GM19455 (cell line): ENCODE measurements at regions not wholly inside any gene's neighbourhood (a gene's known extent, or its start where the extent isn't known, plus 50 kb on each side); places are given as distances from the start of the nearest gene placed in this dataset.
A peak's percentile ranks its signal among the peaks of the same experiment; 100 is the strongest.

ENCODE experiments used
- ATAC-seq: cut with Tn5 transposase; IDR thresholded peaks from one replicate; pipeline ENCODE4 v1.9.1; 2021; ENCODE audit not compliant: unreplicated experiment

DNA sequence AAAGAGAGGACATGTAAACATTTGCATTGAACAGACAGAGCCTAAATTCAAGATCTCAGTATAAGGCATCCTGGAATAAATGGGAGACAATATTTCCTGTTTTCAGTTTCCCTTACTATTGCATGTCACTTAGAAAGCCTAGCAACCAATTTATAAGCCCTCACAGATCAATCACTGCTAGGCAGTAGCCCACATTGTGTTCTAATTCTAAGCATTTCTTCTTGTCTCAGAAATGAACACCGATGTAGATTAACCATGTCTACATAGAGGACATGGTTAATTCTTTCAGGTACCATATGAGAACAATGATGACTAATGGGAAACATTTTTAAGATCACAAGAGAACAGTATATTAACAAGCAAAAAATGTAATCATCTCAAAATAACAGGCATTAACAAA lies 79.6 kb upstream of the HMHB1 start:
- ATAC-seq, result no peak

DNA sequence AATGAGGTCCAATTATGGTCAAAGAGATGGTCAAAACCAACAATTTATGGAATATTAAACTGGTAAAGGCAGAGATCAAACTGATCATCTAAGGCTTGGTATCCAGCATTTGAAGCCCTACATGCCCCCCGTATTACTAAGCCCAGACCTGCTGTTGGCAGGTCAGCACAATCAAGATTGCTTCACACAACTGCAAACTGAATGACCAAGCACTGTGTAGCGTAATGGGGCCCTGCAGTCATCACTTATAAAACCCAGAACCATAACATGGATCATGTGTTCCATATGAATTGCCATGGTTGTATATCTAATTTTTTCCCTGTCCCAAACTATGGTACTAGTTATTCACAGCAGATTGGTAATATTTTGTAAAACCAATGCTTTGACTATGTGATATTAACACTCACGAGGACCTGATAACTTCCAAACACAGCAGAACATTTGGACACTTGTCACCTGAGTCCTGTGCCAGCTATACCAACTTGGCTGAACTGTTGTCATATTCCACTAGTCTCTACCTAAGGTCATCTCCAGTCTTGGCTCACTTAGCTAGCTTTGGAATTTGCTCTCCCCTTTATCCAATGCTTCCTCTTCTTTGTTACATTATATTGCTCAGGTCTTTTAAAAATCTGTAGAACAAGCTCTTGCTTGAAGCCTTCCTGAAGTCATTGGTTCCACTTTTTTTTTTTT lies 81.7 kb upstream of the HMHB1 start:
- no peak for ATAC-seq

DNA sequence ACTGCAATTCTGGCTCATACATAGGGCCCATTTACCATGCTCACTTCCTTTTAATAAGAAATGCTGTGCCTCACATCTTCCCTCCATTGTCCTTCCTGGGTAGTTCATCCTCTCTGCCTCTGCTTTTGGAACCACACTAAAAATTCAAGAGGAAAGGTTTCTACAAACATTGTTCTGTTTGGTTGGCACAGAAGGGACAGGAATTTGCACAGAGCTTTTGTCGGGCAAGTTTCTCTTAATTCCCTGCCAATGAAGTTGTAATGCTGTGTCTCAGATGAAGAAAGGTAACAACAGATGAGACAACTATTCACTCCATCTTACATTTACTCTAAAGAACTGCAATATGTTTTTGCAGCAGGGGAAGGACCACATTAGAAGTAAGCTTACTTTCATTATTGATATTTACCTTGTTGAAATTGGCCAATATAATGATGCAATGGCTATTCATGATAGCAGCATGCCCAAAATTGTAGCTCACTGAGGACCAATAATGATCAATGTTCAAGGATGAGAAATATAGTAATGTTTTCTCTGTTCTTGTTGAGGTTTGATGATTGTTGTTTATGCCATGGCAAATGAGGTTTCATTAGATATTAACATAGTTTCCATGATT lies 82.5 kb upstream of the HMHB1 start:
- no peak for ATAC-seq

DNA sequence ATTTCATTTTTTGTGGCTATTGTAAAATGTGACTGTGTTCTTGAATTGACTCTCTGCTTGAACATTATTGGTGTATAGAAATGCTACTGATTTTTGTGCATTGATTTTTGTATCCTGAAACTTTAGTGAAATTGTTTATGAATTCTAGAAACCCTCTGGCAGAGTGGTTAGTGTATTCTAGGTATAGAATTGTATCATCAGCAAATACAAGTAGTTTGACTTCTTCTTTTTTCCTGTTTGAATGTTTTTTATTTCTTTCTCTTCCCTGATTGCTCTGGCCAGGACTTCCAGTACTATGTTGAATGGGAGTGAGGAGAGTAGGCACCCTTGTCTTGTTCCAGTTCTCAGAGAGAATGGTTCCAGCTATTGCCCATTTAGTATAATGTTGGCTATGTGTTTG lies 88.8 kb upstream of the HMHB1 start:
- ATAC-seq, result no peak

DNA sequence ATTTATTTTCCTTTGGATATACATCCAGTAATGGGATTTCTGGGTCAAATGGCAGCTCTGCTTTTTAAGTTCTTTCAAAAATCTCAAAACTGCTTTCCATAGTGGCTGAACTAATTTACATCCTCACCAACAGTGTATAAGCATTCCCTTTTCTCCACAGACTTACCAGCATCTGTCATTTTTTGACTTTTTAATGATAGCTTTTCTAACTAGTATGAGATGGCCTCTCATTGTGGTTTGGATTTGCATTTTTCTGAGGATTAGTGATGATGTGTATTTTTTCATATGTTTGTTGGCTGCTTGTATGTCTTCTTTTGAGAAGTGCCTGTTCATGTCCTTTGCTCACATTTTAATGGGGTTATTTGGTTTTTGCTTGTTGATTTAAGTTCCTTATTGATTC lies 90.0 kb upstream of the HMHB1 start:
- no peak for ATAC-seq

DNA sequence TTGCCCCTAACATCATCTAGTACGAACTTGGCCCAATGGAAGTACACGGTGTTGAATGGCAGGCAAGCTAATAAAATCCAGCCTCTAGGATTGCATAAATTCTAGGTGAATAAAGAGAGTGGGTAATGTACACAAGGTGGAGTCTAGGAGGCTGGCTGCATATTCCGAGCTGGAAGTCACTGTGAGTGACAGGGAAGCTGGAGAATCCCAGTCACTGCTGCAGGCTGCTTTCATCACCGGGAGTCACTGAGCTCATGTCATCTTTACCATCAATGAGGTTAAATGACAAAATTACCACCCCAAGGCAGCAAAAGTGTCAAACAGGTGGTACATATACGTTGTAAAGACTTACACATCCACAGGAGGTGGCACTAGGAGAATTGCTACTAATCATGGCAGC lies 91.3 kb upstream of the HMHB1 start:
- no peak for ATAC-seq

DNA sequence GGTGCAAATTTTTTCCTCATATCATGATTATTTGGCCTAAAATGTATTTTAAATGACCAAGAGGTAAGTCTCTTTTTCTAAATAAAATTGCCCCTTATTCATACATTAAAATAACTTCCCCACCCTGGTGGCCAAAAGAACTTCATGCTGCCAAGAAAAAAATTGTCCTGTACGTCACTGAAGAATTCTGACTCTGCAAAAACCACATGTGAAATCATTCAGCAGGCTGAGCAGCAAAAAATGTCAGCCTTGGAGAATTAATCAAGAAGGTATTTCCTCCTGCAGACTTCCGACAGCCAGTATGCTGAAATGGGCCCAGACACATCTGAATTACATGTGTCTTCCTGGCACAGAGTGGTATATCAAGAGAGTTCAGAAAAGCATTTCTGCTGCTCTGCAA lies 94.6 kb upstream of the HMHB1 start:
- ATAC-seq, result no peak

DNA sequence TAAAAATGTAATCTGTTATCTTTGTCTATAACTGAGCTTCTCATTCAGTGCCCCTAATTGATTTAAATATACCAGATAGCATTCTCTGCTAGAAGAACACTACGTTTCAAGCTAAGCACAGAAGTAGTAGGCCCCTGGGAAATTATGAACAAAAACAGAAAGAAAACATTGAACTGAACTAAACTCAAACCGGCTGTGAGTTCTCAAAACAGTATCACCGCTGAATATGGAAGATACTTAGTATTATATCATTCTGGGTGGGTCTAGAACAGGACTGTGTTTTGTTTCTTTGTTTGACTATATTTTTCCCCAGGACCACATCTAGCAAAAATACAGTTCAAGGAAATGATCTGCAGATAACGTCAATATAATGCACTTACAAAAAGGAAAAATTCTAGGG lies 95.1 kb upstream of the HMHB1 start:
- no peak for ATAC-seq

DNA sequence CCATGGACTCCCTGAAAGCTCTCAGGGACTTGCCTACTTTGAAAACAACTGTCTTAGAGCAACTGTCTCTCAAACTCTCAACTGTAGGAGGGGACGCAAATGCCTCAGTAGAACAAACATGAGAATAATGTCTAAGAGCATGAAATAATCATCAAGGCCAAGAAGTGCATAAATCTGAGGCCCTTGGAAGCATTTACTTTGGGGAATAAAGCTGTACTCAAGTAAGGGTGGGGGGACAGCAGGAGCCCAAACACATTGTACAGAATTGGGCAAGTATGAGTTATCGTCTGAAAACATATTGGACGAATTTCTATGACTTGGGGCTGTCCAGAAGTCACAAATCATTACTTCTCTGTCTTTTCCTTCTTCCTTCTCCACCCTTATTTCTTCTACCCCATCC lies 96.3 kb upstream of the HMHB1 start:
- ATAC-seq, result no peak

DNA sequence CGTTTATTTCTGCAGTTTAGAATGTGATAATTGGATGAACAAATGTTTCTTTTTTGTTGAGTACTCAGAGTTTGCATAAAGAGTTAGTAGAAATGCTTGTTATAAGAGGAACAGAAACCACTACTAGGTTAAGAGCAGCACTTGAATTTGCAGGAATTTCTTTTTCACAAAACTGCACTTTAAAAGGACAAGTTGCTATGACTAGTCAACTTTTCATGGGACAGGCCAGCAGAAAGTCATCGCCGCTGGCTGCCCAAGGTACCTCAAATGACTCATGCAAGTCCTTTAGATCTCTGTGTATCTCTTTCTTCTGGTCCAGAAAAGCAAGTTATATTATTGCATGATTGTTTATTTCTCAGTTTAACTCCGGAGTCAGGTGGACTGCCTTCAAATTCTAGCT lies 97.3 kb upstream of the HMHB1 start:
- peak; percentile 81 for ATAC-seq

DNA sequence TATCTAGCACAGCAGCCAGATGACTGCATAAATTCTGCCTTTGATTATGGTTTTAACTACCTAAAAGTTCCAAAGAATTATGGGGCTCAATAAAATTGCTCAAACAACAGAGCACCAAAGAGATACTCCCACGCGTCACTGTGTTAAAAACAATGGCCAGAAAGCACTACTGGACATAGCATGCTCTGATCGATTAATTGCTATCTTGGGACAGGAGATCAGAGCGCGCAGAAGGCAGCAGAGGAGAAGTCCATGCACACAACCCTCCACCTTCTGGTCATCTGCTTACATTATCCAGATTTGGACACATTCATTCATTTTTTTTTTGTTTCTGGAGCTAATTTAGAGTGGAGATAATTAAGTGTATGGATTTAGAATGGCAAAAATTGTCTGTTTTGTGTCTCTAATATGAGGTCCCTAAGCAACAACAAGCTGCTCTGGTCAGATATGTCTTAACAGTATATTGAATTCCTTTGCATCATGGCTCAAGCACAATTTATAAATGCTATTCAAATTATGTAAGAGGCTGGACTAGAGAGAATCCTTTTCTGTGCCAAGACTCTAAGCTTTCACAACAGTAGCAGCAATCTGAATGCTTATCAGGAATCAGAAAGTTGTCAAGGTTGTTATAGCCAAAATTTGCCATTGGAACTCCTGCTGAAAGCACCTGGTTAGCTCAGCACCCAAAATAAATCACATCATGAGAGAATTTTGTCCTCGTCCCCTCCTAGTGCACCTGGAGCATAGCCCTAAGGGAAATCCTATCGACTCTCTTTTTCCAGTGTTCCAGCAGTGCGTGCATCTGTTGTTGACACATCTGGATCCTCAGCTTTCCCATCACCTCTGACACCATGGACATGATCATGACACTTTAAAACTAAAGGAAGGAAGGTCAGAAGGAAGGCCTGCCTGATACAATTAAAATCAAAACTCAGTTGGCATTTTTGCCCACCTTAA lies 98.6 kb upstream of the HMHB1 start:
- ATAC-seq, result no peak

DNA sequence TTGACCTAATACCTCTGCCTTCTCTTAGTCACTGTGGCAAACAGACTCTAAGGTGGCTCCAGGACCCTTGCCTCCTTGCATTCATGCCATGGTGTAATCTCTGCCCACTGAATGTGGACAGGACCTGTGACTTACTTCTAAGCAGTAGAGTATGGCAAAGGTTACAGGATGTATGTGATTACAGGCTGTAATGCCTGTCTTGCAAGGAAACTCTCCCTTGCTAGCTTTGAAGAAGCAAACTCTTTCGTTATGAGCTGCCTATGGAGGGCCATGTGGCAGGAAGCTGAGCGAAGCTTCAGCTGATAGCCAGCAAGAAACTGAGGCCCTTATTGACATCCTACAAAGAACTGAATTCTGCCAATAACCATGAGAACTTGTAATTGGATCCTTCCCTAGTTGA lies 103.3 kb upstream of the HMHB1 start:
- no peak for ATAC-seq

DNA sequence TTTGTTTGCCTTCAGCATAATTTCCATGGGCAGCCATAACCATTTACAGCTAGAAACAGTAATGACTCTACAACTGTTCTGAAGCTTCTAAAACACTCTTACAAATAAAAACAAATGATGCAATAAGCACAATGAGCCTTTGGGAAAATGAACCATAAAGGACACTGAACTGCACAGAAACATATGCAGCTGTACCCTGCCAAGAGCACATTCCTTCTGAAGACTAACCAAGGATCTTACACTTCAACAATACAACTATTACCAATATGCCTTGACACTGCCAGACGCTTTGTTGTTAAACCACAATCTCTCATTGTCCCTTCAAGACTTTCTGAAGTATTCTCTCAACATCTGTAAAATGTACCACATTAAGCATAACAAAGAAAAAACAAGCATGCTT lies 104.2 kb upstream of the HMHB1 start:
- no peak for ATAC-seq

DNA sequence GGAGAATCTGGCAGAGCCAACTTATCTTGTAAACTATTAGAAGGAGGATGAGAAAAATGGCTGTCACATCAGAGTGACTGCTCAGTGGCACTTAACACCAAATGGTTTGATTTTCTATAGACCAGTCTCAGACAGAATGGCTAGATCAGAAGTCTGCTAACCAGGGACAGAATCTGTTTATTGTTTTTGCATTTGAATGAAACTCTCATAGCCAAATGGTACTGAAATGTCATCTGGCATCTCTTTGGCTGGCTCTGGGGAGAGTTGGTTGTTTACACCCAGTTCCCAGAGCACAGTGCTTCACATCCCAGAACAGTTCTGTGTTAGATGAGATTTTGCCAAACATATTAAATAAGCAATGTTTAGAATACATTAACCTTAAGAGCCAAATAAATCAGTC lies 106.6 kb upstream of the HMHB1 start:
- ATAC-seq, result no peak

DNA sequence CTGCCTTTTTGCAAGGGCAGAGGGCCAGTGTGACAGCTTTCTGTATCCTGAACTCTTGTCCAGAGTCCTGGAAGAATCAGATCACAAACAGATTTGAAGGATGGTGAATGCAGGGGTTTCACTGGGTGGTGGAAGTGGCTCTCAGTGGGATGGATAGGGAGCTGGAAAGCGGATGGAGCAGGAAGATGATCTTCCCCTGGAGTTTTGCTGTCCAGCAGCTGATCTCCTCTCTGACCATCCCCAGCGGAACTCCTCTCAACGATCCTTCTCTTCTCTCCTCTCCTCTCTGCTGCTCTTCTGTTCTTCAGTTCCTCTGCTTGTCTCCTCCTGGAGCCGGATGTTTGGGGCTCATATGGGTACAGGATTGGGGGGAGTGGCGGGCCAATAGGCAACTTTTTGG lies 108.3 kb upstream of the HMHB1 start:
- no peak for ATAC-seq

DNA sequence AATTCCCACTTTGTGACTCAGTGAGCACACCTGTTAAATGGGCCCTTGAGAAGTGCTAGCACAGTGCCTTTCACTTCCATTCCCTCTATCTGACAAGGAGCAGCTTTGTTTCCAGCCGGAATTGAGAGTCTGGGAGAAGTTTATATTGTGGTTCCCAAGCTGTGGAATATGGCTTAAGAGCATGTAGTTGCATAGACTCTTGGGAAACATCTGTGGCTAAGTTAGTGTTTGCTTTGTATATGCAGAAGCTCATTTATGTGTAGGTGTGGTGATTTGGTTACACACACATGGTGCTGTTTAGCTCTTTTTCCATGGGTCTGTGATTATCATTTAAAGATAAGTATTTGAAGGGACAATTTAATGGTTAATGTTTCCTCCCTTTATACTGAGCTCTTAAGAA lies 110.5 kb upstream of the HMHB1 start:
- no peak for ATAC-seq

DNA sequence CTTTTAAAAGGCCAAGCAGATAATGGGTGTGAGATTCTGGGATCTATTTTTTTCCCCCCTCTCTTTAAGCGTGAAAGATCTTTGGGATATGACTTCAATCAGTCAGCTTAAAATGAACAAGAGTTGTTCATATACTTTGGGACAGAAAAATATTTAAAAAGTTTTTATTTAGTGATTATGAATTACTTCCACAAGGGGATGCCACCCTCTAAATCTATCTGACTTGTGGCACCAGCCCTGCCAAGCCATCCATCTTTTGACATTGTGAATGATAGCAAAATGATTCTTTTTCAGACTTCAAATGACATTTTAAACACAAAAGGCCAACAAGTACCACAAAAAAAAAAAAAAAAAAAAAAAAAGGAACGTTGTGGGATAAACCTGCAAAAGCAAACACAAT lies 111.0 kb upstream of the HMHB1 start:
- ATAC-seq, result no peak

DNA sequence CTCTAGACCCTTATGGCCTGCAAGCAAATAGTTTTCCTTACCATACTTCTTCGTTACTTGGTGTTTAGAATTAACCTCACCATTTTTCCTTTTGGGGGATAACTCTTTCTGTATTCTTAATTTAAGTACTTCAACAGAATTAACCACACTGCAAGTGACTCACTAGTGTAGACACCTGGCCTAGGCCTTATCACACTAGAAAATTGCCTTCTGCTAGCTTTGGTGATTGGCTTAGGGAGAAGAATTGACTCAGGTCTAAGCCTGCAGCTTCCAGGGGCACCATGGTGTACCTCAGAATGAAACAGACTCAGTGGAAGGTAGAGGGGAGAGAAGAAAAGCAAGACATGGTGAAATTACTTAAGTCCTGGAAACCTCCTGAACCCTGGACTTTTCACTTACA lies 112.8 kb upstream of the HMHB1 start:
- ATAC-seq, result no peak

DNA sequence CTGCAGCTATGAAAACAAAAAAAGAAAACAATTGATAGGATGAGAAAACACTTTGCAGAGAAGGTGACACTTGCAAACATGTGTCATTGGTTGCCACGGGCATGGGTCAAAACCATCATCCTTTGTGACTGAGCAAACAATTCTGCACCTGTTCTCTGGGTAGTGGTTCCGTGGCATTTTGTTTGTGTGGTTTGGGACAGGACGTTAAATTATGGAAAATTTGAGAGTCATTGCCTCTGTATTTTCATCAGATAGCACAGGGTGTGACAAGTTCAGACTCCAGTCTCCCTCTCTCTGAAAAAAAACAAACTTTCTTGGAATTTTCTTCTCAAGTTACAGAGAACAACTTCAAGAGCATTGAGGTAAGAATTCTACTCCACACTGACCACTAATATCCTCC lies 113.4 kb upstream of the HMHB1 start:
- no peak for ATAC-seq

DNA sequence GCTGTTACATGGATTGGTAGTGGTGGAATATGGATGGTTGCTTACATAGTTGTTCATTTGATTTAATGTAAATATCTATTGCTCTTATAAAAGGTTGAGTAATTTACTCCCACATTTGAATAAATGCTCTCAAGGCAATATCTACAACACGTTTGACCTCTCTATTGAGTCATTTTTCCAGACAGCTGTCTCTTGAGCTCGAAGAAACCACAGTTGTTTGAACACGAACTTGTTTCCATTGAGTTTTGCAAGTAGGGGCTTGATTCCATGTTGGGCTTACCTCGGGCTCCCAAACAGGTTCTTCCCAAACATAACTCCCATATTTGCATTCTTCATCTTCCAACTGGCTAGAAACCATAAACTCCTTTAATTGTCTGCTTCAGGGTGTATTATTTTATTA lies 115.0 kb upstream of the HMHB1 start:
- no peak for ATAC-seq

DNA sequence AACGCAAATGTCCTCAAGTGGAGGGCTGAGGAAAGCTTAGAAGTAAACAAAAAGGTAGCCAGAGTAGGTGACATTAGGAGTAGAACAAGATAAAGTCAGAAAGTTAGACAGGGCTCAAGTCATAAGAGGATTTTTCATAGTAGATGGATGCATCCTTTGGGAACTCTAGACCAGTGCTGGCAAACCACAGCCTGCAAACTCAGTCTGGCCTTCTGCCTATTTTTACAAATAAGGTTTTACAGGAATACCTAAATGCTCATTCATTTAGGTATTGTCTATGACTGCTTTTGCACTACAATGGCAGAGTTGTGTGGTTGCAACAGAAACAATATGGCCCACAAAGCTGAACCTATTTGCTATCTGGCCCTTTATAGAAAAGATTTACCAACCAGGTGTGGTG lies 116.0 kb upstream of the HMHB1 start:
- ATAC-seq, result no peak

DNA sequence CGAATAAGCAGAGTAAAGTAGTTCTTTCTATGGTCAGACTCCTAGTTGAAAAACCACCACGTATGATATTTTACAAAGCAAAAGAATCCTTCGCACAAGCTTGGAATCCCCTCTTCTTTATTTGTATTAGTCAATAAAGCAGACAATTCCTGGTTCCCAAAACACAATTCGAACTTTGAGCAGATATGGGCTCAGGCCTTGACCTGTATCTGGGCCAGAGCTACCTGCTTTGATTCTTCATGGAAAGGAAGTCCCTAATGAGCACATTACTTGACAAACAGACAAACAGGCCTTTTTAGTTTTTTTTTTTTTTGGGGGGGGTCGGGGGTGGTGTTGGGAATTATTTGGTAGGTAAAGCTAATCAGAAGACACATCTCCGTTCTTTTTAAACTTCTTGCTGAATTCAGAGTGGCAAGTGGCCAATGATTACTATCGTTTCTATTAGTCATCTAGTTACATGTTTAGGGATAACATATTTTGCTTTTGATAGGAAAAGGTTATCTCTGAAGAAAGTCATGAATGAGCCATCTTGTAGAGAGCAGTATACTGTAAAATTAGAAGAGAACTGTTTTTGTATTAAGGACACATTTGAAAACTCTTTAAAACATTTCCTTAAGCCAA lies 116.6 kb upstream of the HMHB1 start:
- no peak for ATAC-seq
